ENCODE measurements at regions not wholly inside any gene's neighbourhood (a gene's known extent, or its start where the extent isn't known, plus 50 kb on each side); places are given as distances from the start of the nearest gene placed in this dataset.
"Not testable (repeated sequence)": the region's sequence is repeated elsewhere in the genome, so short reads cannot be mapped to it uniquely, and the experiment has no call there.

DNA sequence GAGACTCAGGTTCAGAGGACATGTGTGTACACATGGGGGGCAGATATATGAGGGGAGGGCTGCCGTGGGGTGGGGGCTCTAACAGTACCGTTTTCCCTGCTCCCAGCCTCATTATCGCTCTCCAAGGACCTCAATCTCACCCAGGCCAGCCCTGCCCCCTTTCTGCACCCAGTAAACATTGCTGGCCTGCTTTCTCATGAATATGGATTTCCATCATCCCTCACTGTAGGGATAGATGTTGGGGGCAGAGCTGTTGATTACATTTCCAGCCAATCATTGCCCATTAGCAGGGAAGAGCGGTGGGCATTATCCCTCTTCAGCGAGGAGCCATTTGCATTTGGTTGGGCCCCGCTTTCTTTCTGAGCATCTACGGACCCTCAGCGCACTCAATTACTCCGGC, 273.8 kb downstream of the RPS6KC1 start:
- no peak for DNase-seq (ENCODE audit: low spot score)
- intact Hi-C loops (cut with DNase I): no loop called here

DNA sequence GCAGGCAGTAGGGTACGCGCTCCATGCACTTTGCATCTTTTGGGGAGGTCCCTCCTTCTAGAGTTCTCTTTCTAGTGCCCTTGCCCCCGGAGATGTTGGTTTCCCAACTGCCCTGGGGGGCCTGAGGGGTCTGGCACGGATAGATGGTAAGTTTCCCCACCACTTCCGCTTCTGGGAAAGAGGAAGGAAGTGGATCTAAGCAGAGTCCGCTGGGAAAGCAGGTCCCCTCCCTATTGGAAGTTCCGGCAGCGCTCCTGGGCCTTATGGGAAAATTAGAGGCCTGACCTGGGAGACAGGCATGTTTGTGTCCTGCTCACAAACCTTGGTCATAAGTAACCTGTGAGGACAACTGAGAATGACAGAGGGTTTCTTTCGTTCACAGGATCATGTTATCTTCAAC, 274.4 kb downstream of the RPS6KC1 start:
- intact Hi-C loops (cut with DNase I): no loop called here
- DNase-seq (ENCODE audit: low spot score): no peak

DNA sequence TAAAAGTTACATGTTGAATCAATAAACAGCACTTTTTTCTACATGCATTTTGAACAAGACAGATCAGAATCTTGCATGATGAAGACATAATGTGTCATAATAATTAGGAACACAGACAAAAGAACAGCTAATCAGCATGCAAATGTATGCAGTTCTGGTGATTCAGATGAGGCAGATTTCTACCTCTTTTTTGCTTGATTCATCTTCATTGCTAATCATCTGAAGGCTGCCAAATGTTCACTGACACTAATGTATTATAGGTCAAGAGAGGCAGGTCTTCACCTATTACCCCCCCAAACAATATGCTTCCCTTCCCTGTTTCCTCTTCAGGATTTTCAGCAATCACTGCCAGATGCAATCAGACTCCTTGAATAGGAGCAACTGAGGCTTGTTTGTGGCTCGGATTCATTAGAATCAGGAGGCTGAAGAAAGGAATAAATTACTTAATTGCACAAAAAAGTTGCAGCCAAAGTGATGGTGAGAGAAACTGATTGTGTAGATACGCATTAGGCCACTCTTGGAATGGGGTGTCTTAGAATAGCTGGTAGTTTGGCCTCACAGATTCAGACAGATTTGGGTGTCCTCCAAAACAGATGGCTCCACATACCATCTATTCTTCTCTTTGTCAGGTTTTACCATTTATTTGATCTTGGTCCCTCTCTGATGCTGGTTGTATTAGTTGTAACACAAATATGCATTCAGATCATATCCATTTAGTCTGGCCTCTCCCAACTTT, 275.4 kb downstream of the RPS6KC1 start:
- intact Hi-C loops (cut with DNase I): no loop called here

DNA sequence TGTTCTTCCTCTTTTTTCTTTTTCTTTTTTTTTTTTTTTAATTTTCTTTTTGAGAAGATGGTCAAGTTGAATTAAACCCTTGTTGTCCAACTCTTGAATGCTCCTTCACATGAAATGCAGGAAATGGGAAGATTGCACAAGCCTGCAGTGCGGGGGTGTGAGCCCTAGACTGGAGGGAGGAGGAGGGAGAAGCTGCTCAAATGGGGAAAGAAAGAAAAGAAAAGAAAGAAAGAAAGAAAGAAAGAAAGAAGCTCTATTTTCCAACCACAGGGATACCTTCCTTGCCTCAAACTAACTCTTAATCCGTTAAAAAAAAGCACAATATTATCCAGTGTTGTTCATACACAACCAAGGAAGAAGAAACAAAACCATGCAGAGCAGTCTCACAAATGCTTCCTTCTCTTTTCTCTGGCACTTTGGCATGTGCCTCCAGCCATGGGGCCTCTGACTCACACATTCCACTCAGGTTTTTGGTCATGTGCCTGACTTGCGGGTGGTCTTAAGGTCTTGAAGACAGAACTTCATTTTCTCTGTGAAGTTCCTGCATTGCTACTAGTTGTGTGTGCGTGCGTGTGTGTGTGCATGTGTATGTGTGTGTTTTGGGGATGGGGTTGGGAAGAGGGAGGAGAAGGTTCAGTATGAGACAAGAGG, 276.1 kb downstream of the RPS6KC1 start:
- DNase-seq (ENCODE audit: low spot score): no peak
- intact Hi-C loops (cut with DNase I): no loop called here

More for the DNA sequence above, 275.4 kb downstream of the RPS6KC1 start:
- no peak for DNase-seq (ENCODE audit: low spot score)

DNA sequence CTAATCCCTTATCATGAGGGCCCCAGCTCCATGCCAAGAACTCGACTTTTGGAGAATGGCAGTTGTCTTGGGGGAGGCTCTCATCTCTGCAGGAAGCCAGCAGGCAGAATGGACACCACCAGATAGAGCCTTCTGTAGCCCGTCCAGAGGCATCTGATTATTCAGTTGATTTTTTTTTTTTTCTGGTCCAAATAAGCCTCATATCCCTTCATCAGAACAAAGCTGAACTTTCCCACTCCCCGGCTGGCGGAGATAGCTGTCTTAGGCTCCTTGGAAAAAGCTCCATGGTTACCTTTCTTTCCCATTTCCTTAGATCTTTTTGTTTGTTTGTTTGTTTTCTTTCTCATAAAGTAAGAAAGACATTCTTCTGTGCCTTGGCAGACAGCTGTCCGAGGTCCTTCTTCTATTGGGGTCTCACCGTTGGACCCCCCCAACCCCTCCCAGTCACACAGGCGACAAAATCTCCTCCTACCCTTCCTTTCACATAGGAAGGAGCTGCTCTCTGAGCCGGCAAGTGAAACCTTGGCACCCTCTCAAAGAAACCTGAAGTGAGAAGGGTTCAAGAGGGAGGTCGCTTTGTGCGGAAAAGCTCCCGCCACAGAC, 278.5 kb downstream of the RPS6KC1 start:
- DNase-seq (ENCODE audit: low spot score): no peak
- intact Hi-C loops (cut with DNase I): no loop called here

DNA sequence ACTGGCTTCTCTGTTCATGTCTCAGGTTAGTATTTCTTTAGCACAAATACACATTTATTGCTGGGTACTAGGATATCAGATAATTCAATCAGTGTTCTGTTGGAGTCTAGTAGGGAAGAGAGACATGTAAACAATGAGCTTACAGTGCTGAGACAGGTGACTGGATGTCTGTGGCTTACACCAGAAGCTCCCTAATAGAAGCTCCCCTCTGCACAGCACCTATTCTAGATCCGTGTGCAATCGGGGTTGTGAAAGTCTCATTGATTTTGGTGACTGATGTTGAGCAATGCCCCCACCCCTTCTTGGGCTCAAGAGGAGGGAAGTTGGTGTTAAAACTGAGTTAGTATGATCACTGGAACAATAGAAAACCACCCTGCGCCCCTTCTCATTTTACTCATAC, 279.2 kb downstream of the RPS6KC1 start:
- intact Hi-C loops (cut with DNase I): no loop called here
- DNase-seq (ENCODE audit: low spot score): no peak

DNA sequence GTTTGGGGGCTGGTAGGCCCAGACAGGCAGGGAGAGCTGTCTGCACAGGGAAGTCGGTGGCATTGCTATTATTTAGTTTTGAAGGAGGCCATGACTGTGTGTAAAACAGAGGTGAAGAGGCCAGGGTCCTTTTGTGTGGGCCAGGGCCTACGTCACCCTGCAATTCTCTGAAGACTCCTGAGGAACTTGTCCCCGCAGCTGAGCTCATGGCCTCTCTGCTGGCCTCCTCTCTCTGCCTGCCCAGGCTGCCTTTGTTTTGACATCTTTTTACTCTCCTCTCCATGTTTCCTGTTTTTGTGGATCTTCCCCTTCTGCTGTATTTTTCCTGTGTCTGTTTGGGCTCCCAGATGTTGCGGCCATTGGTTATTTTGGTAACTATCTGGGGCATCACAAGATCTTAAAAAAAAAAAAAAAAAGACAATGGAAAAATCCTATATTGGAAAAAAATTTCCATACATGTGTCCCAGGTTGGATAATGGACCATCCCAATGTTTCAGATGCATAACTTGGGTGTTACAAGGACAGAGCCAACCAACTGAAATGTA, 280.7 kb downstream of the RPS6KC1 start:
- intact Hi-C loops (cut with DNase I): no loop called here
- DNase-seq (ENCODE audit: low spot score): no peak

DNA sequence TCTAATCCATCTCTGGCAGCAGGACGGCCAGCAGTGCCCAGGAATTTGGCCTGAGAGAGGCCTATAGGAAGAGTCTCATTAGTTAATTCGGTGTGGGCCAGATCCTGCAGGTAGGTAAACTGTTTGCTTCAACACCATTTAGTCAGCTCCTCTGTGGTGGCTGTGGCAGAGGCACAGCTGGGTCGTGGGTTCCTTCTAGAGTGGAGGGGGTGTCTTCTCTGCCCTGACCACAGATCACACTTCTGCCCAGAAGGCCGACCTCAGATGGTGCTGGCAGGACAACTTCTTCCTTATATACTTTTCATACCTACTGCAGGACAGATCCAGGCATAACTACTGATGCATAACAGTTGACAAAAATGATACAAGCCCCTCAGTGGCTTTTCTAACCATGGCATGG, 281.4 kb downstream of the RPS6KC1 start:
- intact Hi-C loops (cut with DNase I): no loop called here
- no peak for DNase-seq (ENCODE audit: low spot score)

DNA sequence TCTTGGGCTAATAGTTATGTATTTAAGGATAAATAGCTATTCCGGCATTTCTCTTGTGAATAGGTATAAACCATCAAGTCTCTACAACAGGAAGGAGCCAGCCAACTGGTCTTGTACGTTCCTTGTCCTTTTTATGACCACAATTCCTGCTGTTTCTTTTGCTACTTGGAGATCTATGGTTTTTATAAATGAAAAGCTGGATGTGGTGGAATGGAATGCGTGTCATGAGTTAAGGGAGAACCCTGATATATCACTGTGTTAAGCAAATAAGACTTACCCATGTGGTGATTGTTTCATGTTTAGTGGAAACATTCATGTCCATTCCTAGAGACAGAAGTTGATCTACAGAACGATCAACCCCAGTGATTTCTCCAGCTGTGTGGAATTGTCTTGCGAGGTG, 282.1 kb downstream of the RPS6KC1 start:
- intact Hi-C loops (cut with DNase I): no loop called here
- no peak for DNase-seq (ENCODE audit: low spot score)

DNA sequence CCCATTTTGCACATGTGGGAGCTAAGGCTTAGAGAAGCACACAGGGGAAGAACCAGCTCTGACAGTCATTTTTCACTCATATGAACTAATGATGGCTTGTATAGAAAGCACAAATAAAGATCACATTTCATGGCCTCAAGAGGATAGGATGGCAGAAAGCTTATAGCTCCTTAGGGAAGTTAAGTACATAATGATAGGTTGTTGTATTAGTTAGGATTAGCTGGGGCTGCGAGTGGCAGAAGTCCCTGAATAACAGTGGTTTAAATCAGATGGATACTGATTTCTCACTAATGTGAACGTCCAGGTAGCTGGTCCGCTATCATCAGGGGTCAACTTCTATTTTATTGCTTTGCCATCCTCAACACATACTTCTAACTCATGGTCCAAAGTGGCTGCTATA, 284.0 kb downstream of the RPS6KC1 start:
- DNase-seq (ENCODE audit: low spot score): no peak
- intact Hi-C loops (cut with DNase I): no loop called here

DNA sequence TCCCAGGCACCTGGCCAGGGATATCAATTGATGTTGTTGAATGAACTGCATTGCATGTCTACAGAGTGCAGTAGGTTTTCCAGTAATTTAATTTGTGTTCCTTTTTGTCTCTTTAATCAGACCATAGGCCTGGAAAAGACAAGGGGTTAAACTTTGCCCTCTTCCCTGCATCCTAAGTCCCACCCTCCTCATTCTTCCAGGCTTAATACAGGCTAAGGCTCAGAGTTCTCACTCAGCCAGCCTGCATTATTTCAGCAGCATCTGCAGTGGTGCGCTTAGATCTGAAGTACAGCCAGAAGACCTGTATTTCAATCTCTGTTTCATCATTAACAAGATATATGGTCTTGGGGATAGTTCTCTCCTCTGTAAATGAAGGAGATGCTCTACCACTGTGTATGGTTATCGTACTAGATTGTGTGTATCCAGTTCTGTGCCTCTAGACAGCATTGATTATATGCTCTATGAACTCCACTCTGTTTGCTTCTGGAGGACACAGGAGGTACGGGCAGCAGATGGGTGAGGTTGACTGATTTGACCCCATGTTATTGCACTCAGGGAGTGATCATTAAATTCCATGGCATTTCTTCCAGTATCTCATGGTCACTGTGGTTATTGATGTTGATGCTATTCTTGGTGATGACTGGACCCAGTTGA, 286.1 kb downstream of the RPS6KC1 start:
- intact Hi-C loops (cut with DNase I): no loop called here
- no peak for DNase-seq (ENCODE audit: low spot score)

DNA sequence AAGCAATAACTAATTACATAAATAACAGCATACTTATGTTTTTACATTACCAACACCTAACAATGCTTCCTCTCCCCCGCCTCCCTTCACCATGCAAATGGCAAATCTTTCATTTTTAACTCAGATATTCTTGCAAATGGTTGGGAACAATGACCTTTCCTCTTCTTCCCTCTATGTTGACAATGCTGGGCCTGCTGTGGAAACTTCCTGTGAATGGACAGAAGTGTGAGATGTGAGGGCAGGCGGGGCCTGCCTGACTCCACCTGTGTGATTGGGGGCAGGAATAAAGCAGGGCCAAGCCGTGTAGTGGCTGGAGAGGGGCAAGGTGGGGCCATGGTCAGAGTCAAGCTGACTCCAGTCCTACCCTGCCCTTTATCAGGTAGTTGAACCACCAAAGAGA, 289.6 kb downstream of the RPS6KC1 start:
- DNase-seq (ENCODE audit: low spot score): no peak
- intact Hi-C loops (cut with DNase I): no loop called here

DNA sequence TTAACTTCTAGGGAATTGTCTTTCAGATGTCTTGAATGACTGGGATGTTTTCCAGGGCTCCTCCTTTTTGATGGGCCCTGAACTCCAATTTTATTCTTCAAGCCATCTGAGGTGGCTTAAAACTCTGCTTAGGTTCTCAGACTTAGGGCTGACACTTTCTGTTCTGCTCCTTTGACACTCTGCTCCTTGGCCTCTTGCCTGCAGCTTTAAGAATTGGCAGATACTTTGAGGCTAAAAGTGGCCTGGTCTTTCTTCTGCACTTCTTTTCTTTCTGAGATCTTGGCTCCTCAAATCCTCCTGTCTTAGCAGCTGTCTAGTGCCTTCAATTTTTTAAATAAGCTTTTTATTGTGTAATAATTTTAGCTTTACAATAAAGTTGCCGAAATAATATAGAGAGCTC, 294.6 kb downstream of the RPS6KC1 start:
- intact Hi-C loops (cut with DNase I): no loop called here
- DNase-seq (ENCODE audit: low spot score): no peak

DNA sequence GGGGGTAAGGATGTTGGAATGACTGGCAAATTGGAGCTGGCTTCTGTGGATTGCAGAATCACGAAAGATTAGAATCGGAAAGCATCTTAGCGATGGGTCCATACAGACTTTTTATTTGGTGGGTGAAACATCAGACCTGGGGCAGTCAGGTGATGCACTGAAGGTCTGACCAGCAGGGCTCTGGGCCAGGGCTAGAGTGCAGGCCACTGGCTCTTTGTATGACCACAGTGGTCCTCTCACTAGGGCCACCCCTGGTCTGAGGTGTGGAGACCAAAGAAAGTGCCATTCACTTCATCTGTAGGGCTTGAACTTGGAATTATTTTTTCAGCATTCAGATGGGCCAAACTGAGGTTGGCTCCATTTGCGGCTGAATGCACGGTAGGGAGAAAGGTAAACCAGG, 306.4 kb downstream of the RPS6KC1 start:
- no peak for DNase-seq (ENCODE audit: low spot score)
- intact Hi-C loops (cut with DNase I): no loop called here

DNA sequence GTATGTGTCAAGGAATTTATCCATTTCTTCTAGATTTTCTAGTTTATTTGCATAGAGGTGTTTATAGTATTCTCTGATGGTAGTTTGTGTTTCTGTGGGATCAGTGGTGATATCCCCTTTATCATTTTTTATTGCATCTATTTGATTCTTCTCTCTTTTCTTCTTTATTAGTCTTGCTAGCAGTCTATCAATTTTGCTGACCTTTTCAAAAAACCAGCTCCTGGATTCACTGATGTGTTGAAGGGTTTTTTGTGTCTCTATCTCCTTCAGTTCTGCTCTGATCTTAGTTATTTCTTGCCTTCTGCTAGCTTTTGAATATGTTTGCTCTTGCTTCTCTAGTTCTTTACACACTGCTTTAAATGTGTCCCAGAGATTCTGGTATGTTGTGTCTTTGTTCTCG, 307.3 kb downstream of the RPS6KC1 start:
- DNase-seq (ENCODE audit: low spot score); intact Hi-C loops (cut with DNase I): not testable (repeated sequence)

DNA sequence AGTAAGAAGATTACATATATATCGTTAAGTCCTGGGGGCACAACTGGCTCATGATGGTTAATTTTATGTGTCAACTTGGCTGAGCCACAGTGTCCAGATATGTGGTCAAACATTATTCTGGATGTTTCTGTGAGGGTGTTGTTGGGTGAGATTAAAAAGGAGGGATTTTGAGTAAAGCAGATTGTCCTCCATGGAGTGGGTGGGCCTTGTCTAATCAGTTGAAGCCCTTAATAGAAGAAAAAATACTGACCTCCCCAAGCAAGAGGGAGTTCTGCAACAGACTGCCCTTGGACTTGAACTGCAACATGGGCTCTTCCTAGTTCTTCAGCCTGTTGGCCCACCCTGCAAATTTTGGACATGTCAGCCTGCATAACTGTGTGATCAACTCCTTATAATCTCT, 311.6 kb downstream of the RPS6KC1 start:
- DNase-seq (ENCODE audit: low spot score): no peak
- intact Hi-C loops (cut with DNase I): no loop called here

DNA sequence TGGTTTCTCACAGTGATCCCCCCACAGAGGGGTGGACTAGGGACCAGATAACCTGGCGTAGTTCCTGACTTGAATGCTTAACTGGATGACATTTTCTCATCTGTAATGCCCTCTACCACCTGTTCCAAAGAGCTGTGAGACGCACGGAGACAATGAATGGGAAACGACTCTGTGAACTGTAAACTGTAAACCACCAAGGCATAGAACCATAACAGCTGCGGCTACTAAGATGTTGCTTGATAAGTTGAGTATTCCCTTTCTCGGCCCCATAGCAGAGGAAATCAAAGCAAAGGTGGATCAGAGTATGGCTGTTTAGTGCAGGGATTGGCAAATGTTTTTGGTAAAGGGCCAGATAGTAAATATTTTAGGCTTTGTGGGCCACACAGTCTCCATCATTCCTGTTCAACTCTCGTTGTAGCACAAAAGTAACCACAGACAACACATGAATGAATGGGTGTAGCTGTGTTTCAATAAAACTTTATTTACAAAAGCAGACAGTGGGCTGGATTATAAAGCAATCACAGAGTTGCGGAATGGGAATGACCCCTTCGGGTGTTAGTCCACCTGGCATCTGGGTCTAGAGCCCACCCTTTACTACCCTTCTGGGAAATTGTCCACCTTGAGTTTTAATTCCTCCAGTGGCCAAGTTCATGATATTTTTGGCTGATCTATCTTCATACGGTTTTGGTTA, 315.2 kb downstream of the RPS6KC1 start:
- intact Hi-C loops (cut with DNase I): no loop called here
- no peak for DNase-seq (ENCODE audit: low spot score)

DNA sequence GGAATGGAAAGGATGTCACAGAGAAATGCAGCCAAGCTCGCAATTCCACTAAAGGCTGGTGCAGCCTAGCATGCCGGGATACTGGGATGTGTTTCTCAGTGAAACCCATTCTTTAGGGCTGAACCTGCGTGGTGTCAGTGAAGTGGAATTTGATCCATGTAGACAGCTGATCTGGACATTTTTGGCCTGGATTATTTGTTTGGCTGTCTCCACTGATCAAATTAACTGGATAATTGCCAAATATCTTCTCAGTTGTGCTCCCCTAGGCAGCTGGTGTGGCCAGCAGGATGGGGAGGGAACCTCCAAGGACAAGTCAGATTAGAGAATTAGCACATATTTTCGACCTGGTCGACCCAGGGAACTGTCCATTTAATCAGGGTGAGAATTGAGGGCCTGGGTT, 318.4 kb downstream of the RPS6KC1 start:
- no peak for DNase-seq (ENCODE audit: low spot score)
- intact Hi-C loops (cut with DNase I): no loop called here

DNA sequence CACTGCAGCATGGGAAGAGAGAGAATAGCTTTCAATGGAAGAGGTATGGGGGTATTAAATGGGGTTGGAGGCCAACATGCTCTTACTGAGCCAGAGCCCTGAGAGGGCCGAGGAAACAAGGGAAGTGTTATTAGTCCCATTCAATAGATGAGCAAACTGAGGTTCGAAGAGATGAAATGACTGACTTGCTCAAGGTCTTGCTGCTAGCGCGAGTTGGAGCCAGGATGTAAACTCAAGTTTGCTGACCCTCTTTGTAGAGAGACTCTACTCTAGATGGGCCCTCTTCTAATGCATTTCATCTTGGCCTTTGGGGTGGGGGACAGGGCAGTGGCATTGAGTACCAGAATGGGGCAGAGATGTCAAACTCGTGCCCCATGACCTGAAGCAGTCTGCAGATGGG, 319.5 kb downstream of the RPS6KC1 start:
- no peak for DNase-seq (ENCODE audit: low spot score)
- intact Hi-C loops (cut with DNase I): loop anchor here (5.0 to 10.0 kb wide), 3 partner anchors 47 to 174 kb away; no protein-coding TSS in a partner anchor

DNA sequence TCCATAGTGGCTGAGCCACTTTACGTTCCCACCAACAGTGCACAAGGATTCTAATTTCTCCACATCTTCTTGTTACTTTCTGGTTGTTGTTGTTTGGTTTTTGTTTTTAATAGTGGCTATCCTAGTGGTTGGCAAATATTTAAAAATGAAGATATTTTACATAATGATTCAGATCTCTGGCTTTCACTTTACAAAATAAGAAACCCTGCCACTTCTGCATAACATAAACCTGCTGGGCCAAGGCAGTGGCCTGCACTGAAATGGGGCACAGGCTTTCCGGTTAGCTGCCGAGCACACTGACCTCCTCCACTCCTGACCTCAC, 320.4 kb downstream of the RPS6KC1 start:
- DNase-seq (ENCODE audit: low spot score): no peak
- intact Hi-C loops (cut with DNase I): loop anchor here (5.0 to 10.0 kb wide), 3 partner anchors 46 to 173 kb away; no protein-coding TSS in a partner anchor

All from cardiac septum (tissue), 1 donor.